Neural cell (in vitro differentiated cells): ENCODE measurements at regions not wholly inside any gene's neighbourhood (a gene's known extent, or its start where the extent isn't known, plus 50 kb on each side); places are given as distances from the start of the nearest gene placed in this dataset.

Experiments used
- H2AFZ ChIP-seq: fragments of 200-600, 300-800 bp; sonication (generic), shearing (Covaris generic); 2 replicates; pipeline ENCODE4 v1.6.0; 2014; ENCODE audit warnings: low read depth, mild to moderate bottlenecking, antibody characterized with exemption, low read length, moderate library complexity
- H3F3A ChIP-seq: fragments of 200-600 bp; shearing (Covaris generic); 2 replicates; pipeline ENCODE4 v1.6.1; 2016; ENCODE audit warnings: mild to moderate bottlenecking, moderate library complexity, mixed read lengths, antibody characterized with exemption, low read length; ENCODE audit not compliant: insufficient read depth, poor library complexity, severe bottlenecking
- H3K27ac ChIP-seq: fragments of 200-600, 300-800 bp; sonication (generic), shearing (Covaris generic); 2 replicates; pipeline ENCODE4 v1.5.1; 2014; ENCODE audit warnings: mild to moderate bottlenecking, low read length, moderate library complexity
- H3K27me3 ChIP-seq: fragments of 300-800, 200-600 bp; sonication (generic), shearing (Covaris generic); 2 replicates; pipeline ENCODE4 v1.6.0; 2014; ENCODE audit warnings: mild to moderate bottlenecking, low read depth, low read length, moderate library complexity; ENCODE audit not compliant: insufficient read depth
- H3K36me3 ChIP-seq: fragments of 300-800, 200-600 bp; sonication (generic), shearing (Covaris generic); 2 replicates; pipeline ENCODE4 v1.5.1; 2014; ENCODE audit warnings: mild to moderate bottlenecking, antibody characterized with exemption, low read length, moderate library complexity; ENCODE audit not compliant: insufficient read depth
- H3K4me2 ChIP-seq: fragments of 300-800, 200-600 bp; sonication (generic), shearing (Covaris generic); 2 replicates; pipeline ENCODE4 v1.6.0; 2014; ENCODE audit warnings: mild to moderate bottlenecking, low read length
- H3K4me3 ChIP-seq: fragments of 300-800, 200-600 bp; sonication (generic), shearing (Covaris generic); 2 replicates; pipeline ENCODE4 v1.5.1; 2014; ENCODE audit warnings: mild to moderate bottlenecking, low read length, moderate library complexity
- H3K79me2 ChIP-seq: fragments of 200-600 bp; shearing (Covaris generic); replicated peaks from 2 replicates; pipeline ENCODE4 v1.6.0; 2014; ENCODE audit warnings: mild to moderate bottlenecking, low read length, moderate library complexity; ENCODE audit not compliant: insufficient read depth
- H3K9ac ChIP-seq: fragments of 300-800, 200-600 bp; sonication (generic), shearing (Covaris generic); 2 replicates; pipeline ENCODE4 v1.6.1; 2016; ENCODE audit warnings: mild to moderate bottlenecking, low read length, mixed read lengths
- H3K9me2 ChIP-seq: fragments of 200-600 bp; shearing (Covaris generic); 2 replicates; pipeline ENCODE4 v1.6.1; 2016; ENCODE audit warnings: mild to moderate bottlenecking, low read length, mixed read lengths; ENCODE audit not compliant: insufficient read depth
- H3K9me3 ChIP-seq: fragments of 200-600, 300-800 bp; sonication (generic), shearing (Covaris generic); 2 replicates; pipeline ENCODE4 v1.6.1; 2016; ENCODE audit warnings: mild to moderate bottlenecking, mixed run types, low read length, moderate library complexity, mixed read lengths
- H4K20me1 ChIP-seq: fragments of 200-600 bp; shearing (Covaris generic); 2 replicates; pipeline ENCODE4 v1.6.1; 2016; ENCODE audit warnings: mild to moderate bottlenecking, mixed run types; ENCODE audit not compliant: insufficient read depth
- EP300 ChIP-seq: fragments of 450-650 bp; conservative IDR thresholded peaks from 2 replicates; pipeline ENCODE4 v1.6.1; 2014; ENCODE audit warnings: antibody characterized with exemption, mild to moderate bottlenecking, moderate library complexity; ENCODE audit not compliant: poor library complexity, severe bottlenecking
- EZH2 ChIP-seq: fragments of 200-600, 300-800 bp; shearing (Covaris generic), sonication (generic); IDR thresholded peaks from 2 replicates; pipeline ENCODE4 v1.6.1; 2014; ENCODE audit warnings: antibody characterized with exemption, low read length, borderline replicate concordance, mild to moderate bottlenecking; ENCODE audit not compliant: insufficient read depth, poor library complexity, severe bottlenecking
- MXI1 ChIP-seq: fragments of 450-650 bp; conservative IDR thresholded peaks from 2 replicates; pipeline ENCODE4 v1.6.1; 2014; ENCODE audit warnings: antibody characterized with exemption, mild to moderate bottlenecking; ENCODE audit not compliant: poor library complexity, severe bottlenecking
- POLR2AphosphoS5 ChIP-seq: IDR thresholded peaks from 2 replicates; pipeline ENCODE4 v1.6.1; 2012
- RAD21 ChIP-seq: fragments of 450-650 bp; conservative IDR thresholded peaks from 2 replicates; pipeline ENCODE4 v1.6.1; 2014; ENCODE audit warnings: antibody characterized with exemption, mild to moderate bottlenecking, moderate library complexity
- SMC3 ChIP-seq: fragments of 450-650 bp; conservative IDR thresholded peaks from 2 replicates; pipeline ENCODE4 v1.6.1; 2014; ENCODE audit warnings: antibody characterized with exemption, mild to moderate bottlenecking, moderate library complexity; ENCODE audit not compliant: poor library complexity
- TAF1 ChIP-seq: IDR thresholded peaks from 2 replicates; pipeline ENCODE4 v1.6.1; 2012; ENCODE audit warnings: low read depth
- TF ChIP-seq, protein P1 (sequence below): fragments of 450-650 bp; IDR thresholded peaks from 2 replicates; pipeline ENCODE4 v1.5.1; 2014; ENCODE audit warnings: antibody characterized with exemption, mild to moderate bottlenecking, moderate library complexity; ENCODE audit not compliant: poor library complexity, severe bottlenecking
- TF ChIP-seq, protein P2 (sequence below): IDR thresholded peaks from 2 replicates; pipeline ENCODE4 v1.6.1; 2012; ENCODE audit warnings: borderline replicate concordance

DNA sequence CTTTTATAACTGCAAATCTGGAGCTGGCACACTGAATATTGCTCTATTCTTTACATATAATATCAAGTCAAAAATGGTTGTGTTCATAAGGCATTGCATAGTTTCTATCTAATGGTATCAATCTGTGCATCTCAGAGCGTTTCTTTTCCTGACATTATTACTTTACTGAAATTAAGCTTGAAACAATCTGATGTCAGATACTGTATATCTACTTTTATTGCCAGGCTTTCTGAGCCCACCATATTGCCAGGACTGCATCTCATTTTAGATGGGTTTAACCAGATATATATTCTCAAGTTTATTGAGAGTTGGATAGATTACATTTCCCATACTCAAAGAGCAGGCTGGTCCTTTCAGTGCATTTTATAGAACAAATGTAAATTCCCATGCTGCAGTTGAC lies 122.7 kb upstream of the MEIS2 start:
- Histone ChIP-seq H3K27me3 (no peaks in the 10 kb centered on the region), H3K9ac (no peak overlapping the region), H3K36me3 (no peaks in the 10 kb centered on the region), H2AFZ (no peak overlapping the region), H3K79me2 (no peaks in the 10 kb centered on the region), H3K27ac (peak overlapping the region; percentile 89), H3K9me2 (no peaks in the 10 kb centered on the region), H3K4me3 (no peak overlapping the region), H3K4me2 (no peak overlapping the region), H4K20me1 (no peaks in the 10 kb centered on the region), H3F3A (peaks cover 9% of the 10 kb centered on the region), H3K9me3 (no peaks in the 10 kb centered on the region)
- TF ChIP-seq EP300 (no peak), RAD21 (no peak), POLR2AphosphoS5 (no peak), MXI1 (no peak), SMC3 (no peak), TAF1 (no peak), EZH2 (no peak)
- TF ChIP-seq, protein P1, sequence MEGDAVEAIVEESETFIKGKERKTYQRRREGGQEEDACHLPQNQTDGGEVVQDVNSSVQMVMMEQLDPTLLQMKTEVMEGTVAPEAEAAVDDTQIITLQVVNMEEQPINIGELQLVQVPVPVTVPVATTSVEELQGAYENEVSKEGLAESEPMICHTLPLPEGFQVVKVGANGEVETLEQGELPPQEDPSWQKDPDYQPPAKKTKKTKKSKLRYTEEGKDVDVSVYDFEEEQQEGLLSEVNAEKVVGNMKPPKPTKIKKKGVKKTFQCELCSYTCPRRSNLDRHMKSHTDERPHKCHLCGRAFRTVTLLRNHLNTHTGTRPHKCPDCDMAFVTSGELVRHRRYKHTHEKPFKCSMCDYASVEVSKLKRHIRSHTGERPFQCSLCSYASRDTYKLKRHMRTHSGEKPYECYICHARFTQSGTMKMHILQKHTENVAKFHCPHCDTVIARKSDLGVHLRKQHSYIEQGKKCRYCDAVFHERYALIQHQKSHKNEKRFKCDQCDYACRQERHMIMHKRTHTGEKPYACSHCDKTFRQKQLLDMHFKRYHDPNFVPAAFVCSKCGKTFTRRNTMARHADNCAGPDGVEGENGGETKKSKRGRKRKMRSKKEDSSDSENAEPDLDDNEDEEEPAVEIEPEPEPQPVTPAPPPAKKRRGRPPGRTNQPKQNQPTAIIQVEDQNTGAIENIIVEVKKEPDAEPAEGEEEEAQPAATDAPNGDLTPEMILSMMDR, result no peak
- TF ChIP-seq, protein P2, sequence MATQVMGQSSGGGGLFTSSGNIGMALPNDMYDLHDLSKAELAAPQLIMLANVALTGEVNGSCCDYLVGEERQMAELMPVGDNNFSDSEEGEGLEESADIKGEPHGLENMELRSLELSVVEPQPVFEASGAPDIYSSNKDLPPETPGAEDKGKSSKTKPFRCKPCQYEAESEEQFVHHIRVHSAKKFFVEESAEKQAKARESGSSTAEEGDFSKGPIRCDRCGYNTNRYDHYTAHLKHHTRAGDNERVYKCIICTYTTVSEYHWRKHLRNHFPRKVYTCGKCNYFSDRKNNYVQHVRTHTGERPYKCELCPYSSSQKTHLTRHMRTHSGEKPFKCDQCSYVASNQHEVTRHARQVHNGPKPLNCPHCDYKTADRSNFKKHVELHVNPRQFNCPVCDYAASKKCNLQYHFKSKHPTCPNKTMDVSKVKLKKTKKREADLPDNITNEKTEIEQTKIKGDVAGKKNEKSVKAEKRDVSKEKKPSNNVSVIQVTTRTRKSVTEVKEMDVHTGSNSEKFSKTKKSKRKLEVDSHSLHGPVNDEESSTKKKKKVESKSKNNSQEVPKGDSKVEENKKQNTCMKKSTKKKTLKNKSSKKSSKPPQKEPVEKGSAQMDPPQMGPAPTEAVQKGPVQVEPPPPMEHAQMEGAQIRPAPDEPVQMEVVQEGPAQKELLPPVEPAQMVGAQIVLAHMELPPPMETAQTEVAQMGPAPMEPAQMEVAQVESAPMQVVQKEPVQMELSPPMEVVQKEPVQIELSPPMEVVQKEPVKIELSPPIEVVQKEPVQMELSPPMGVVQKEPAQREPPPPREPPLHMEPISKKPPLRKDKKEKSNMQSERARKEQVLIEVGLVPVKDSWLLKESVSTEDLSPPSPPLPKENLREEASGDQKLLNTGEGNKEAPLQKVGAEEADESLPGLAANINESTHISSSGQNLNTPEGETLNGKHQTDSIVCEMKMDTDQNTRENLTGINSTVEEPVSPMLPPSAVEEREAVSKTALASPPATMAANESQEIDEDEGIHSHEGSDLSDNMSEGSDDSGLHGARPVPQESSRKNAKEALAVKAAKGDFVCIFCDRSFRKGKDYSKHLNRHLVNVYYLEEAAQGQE, result no peak

DNA sequence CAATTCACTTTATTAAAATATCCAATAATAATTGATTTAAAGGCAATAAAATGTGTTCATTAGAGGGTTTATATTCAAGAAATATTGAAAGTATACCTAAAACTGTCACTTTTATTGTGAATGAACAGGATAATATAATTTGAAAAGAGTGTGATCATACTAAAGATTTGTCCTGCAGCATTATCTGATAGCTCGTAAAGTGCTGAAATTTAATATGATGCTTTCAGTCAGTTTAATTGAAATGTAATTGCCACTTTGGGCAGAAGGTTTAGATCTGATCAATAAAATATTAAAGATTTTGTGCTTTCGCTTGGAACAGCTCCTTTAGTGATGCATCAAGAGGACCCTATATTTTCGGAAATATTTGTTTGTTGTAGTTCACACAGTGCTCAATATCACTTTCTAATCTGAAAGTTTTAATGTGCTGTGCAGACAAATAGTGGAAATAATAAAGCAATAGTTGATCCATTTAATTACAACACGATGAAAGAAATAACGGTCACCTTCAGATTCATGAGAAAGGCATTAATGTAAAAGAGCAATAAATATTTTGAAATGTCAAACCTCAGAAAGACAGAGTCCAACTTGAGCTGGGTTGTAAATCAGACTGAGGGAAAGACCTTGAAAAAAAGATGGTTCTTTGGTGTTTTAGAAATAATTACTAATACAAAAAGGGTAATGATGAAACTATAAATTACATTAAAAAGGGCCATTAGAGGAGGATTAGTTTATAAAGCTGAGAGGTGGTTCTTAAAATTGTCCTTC lies 129.7 kb upstream of the MEIS2 start:
- no peaks in the 10 kb centered on the region for H3F3A ChIP-seq
- H3K36me3 ChIP-seq, result no peaks in the 10 kb centered on the region
- no peaks in the 10 kb centered on the region for H3K27me3 ChIP-seq
- TF ChIP-seq POLR2AphosphoS5 (no peak), MXI1 (no peak)
- no peak overlapping the region for H3K4me2 ChIP-seq
- no peak overlapping the region for H3K27ac ChIP-seq
- no peaks in the 10 kb centered on the region for H3K9me2 ChIP-seq
- no peaks in the 10 kb centered on the region for H3K79me2 ChIP-seq
- no peak overlapping the region for H3K4me3 ChIP-seq
- H4K20me1 ChIP-seq, result no peaks in the 10 kb centered on the region
- no peak overlapping the region for H2AFZ ChIP-seq
- H3K9me3 ChIP-seq, result peaks cover 3% of the 10 kb centered on the region
- no peak overlapping the region for H3K9ac ChIP-seq
